CD4-positive, alpha-beta T cell treated with Interleukin-10 for 1 hour (primary cell): ENCODE measurements at regions not wholly inside any gene's neighbourhood (a gene's known extent, or its start where the extent isn't known, plus 50 kb on each side); places are given as distances from the start of the nearest gene placed in this dataset.
"Not testable (repeated sequence)": the region's sequence is repeated elsewhere in the genome, so short reads cannot be mapped to it uniquely, and the experiment has no call there.

Experiments used
- DNase-seq: peaks from one replicate; pipeline ENCODE4 v3.0.0-alpha.2; 2020

DNA sequence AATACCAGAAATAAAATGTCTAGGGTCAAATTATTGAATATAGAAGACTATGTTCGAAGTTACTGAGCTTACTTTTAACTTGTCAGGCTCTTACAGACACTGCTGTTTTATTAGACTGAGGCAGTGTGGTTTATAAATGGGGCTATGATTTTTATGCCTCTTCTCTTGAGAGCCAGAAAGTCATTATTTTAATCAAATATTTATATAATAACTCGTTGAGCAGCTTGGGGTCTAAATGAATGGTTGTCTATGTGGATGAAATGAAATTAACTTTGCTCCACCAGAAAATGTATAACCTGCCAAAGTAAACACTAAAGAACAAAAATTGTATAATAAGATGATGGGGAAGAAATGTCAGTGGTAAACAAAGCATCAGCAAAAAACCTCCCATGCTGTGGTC lies 175.6 kb upstream of the THSD7A start:
- no peak for DNase-seq

DNA sequence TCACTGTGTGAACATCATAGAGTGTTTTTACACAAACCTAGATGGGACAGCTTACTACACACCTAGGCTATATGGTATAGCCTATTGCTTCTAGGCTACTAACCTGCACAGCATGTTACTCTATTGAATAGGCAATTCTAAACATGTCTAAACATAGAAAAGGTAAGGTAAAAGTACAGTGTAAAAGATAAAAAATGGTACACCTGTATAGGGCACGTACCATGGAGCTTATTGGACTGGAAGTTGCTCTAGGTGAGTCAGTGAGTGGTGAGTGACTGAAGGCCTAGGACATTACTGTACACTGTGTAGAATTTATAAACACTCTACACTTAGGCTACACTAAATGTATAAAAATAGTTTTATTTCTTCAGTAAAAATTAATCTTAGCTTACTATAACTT lies 182.0 kb upstream of the THSD7A start:
- no peak for DNase-seq

DNA sequence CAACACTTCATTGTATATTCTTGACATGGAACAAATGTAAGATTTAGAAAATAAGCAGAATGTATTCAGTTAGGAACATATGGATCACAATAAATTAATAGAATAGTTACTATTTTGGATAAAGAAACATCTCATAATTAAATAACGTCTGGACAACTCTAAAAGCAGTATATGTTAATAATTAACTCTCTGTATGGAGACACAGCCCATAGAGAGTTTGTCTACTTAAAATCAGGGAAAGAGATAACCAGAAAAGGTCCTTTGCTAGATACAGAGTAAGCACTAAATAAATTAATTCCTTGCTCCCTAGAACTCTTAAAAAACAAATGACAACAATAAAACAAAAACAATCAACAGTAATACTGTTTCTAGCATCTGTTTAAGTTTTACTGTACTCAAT lies 184.4 kb upstream of the THSD7A start:
- DNase-seq = no peak

DNA sequence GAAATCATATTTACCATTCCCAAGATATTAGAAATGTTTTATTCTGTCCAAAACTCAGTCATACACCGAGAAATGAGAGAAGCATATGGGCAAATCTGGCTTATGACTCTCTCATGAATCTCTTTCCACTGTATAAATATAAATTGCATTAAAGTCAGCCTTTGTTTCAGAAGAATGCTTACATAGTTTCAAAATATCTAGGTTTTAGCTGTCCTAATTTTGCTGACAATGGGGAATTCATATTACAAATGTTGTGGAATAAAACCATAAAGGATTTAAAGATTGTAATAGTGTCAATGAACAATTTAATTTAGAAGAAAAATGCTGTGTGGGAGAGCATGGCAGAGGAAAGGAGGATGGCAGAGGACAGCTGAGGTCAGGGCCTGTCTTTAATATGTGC lies 185.0 kb upstream of the THSD7A start:
- no peak for DNase-seq

DNA sequence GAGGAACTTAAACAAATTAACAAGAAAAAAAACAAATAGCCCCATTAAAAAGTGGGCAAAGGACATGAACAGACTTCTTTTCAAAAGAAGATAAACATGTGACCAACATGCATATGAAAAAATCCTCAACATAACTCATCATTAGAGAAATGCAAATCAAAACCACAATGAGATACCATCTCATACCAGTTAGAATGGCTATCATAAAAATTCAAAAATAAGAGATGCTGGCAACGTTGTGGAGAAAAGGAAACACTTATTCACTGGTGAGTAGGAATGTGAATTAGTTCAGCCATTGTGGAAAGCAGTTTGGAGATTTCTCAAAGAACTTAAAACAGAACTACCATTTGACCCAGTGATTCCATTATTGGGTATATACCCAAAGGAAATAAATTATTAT lies 189.1 kb upstream of the TMEM106B start:
- DNase-seq = not testable (repeated sequence)

DNA sequence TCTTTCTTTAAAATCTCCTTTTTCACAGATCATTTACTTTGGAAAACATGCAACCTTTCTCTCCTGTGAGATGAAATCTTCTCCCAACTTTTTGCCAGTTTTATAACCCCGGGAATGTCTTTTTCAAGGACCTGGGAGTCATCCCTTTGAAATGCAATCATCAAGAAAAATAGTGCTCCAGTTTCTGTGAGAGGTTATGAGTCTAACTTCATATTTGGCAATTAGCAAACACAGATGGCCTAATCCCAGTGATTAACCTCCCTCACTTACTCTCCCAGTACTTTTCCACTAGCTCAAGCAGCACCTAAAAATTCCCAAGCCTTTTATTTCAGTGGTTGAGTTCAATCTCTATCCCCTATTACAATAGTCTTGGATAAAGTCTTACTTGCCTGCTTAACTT lies 185.8 kb upstream of the TMEM106B start:
- DNase-seq = no peak

DNA sequence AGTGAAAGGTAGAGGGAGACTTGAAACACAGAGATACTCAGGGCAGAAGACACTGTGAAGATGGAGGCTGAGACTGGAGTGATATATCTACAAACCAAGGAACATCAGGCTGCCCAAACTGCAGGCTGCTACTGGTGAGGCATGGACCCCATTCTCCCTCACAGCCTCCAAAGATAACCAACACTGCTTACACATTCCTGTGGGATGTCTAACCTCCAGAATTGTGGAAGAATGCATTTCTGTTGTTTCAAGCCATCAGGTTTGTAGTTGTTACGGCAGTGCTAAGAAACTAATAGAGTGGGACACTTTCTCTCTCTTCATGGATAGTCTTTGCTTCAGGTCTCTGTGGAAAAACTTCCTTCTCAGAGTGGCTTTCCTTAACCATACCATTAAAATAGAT lies 182.6 kb upstream of the TMEM106B start:
- DNase-seq = no peak

DNA sequence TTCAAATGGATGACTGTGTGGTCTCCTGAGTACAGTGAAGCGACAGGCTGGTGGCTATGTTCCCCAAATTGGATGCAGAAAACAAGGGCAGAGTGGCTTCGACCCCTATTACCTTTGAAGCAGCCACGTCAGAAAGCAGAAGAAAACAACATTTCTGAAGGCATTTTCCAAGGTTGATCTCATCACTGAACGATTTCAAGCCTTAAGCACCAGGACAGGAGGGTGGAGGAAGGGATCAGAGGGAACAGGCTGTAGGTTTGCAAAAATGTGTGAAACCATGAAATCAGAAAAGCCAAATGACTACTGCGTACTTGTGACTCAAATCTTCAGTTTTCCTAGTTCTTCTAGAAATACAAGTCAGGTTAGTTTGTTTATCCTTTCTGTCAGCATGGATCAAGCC lies 181.0 kb upstream of the TMEM106B start:
- DNase-seq = no peak

DNA sequence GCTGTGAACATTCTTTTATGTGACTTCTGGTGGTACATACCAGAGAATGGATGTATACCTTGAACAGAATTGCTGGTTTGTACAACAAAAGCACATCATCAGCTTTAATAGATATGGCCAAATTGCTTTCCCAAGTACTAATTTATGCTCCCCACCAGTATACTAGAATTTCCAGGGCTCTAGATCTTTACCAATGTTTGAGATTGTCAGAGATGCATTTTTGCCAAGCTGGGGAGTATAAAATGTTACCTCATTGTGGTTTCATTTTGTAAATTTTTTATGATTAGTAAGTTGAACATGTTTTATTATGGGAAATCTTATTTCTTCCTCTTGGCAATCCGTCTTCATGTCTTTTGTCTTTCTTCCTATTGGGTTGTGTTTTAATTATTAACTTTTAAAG lies 179.9 kb upstream of the TMEM106B start:
- DNase-seq = no peak

DNA sequence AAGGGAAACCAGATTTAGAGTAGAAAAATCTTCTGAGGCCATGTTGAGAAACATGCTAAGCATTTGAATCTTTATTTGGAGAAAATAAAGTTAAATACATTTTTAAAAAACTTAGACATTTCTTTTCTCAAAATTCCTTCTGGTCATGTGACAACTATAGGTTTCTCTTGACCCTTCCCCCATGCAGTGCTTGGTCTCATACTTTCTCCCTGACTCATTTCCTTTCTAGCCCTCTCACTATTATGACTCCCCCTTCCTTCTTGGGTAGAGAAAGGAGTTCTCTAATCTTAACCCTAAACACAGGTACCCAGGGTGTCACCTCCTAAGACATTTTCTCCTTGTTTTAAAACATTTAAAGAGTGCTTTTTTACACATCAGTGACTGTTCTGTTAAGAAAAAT lies 179.5 kb upstream of the TMEM106B start:
- no peak for DNase-seq

DNA sequence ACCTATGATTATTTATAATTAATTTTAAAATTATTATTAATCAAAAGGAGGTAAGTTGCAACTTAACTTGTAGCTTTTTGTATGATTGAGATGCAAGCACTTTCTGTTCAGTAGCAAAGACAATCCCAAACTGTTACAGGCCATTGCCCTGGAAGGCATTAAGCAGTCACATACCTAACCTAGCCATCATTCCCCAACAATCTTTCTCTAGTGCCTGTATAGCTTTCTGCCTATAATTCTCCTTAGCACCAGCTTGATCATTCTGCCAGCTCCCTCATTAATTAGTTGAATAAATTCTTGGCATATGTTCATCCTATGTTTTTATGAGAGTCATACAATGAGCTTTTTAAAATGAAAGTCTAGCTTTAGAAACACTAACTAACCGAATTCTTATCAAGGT lies 178.9 kb upstream of the TMEM106B start:
- no peak for DNase-seq

DNA sequence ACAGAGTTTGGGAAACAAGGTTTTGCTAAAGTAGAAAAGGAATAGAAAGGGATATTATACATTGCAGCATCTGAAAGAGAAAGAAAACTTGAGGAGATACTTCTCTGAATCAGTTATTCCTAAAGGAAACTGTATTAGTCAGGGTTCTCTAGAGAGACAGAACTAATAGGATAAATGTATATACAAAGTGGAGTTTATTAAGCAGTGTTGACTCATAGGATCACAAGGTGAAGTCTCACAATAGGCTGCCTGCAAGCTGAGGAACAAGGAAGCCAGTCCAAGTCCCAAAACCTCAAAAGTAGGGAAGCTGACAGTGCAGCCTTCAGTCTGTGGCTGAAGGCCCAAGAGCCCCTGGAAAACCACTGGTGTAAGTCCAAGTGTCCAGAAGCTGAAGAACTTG lies 167.6 kb upstream of the TMEM106B start:
- not testable (repeated sequence) for DNase-seq

DNA sequence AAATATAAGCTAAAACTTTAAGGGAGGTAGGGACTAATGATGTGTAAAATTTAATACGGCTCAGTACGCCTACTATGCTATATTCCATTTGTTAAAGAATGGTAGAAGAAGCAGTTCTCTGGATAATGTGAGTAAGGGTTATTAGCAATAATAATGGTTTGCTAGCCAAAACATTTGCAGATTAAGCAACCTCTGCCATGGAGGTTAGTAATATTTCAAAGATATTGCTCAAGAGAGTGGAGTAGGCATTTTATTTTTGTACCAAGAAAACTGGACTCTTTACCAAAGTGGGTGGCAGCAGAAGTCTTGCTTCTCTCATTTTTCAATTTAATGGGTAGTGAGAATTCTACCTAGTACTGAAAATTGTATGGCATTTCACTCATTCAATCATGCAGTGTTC lies 158.9 kb upstream of the TMEM106B start:
- DNase-seq = no peak

DNA sequence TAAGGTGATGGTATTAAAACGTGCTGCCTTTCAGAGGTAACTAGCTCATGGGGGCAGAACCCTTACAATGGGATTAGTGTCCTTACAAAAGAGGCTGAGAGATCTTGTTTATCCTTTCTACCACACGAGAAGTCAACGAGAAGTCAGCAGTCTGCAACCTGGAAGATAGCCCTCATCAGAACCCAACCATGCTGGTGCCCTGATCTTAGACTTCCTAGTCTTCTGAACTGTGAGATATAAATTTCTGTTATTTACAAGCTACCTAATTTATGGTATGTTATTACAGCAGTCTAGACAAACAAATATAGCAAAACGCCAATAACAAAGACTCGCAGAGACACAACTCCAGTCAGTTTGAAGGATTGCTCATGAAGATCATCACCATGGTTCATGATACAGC lies 157.5 kb upstream of the TMEM106B start:
- no peak for DNase-seq

DNA sequence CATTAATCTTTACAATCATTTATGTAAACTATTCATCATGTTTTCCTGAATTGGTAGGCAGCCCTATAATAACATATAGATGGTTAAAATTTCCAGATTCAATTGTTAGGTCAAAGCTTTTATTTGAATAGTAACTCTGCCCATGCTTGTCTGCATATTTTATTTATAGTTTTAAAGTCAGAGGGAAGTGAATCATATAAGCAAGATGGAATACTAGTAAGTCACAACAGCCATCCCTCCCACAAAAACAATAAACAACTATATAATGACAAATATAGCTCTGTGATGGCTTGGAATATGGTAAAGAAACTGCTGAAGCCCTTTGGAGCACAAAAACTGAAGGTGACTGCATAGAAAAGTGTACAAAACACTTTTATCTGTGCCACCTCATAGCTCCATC lies 156.3 kb upstream of the TMEM106B start:
- no peak for DNase-seq

DNA sequence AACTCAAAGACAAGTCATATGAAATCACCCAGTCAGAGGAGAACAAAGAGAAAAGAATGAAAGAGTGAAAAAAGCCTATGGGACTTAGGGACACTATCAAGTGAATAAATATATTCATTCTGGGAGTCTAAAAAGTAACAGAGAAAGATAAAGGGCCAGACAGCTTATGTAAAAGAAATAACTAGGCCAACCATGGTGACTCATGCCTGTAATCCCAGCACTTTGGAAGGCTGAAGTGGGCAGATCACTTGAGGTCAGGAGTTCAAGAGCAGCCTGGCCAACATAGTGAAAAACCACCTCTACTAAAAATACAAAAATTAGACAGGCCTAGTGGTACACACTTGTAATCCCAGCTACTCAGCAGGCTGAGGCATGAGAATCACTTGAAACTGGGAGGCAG lies 154.7 kb upstream of the TMEM106B start:
- no peak for DNase-seq

DNA sequence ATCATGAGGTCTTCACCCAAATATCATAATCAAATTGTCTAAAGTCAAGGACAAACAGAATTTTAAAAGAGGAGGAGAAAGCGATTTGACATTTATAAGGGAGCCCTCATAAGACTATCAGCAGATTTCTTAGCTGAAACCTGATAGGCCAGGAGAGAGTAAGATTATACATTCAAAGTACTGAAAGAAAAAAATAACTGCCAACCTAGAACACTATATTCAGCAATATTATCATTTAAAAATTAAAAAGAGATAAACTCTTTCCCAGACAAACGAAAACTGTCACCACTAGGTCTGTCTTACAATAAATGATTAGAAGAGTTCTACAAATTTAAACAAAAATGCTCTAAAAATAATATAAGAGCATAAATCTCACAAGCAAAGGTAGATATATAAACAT lies 154.1 kb upstream of the TMEM106B start:
- DNase-seq = no peak

DNA sequence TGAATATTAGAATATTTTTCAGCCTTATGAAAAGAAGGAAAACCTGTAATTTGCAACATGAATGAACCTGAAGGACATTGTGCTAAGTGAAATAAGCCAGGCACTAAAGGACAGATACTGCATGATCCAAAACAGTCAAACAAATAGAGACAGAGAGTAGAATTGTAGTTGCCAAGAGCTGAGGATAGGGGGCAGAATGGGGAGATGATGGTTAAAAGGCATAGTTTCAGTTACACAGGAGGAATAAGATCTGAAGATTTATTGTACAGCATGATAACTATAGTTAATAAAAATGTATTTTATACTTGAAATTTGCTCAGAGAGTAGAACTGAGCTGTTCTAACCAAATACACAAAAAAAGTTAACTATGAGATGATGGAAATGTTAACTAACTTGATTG lies 149.0 kb upstream of the TMEM106B start:
- peak; percentile 6 for DNase-seq

DNA sequence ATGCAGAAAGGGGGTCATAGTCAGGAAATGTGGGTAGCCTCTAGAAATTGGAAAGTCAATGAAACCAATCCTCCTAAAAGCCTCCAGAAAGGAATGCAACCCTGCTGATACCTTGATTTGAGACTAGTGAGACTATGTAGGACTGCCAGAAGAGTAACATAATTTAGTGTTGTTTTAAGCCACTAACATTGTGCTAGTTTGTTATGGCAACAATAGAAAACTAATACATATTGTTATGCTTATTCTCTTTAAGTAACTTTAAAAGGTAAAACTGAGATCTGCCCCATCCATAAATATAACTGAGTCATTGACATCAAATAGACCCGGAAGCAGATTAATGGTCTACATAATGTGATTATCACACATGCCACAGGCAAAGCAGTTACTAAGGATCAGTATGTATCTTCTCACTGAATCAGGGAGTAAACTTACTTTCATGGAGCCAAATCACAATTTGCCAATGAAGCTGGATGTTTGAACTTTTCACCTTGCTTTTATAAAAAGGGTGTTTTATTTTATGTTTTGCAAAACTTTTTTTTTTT lies 146.4 kb upstream of the TMEM106B start:
- DNase-seq = no peak

DNA sequence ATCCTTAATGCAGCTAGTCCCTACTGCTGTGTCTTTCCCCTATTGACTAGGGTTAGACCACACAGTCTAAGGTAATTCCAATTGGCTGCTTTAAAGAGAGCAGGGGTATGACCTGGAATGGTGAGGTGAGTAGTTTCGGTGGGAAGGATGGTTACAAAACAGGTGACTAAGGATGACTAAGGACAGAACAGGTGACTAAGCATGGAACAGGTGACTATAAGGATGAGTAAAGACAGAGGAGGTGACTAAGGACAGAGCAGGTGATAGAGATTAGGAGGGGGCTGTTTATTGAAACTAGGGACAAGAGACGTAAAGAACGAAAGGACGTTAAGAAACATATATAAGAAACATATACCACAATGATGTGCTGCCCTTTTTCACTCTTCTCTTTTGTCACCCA lies 145.1 kb upstream of the TMEM106B start:
- DNase-seq = no peak

DNA sequence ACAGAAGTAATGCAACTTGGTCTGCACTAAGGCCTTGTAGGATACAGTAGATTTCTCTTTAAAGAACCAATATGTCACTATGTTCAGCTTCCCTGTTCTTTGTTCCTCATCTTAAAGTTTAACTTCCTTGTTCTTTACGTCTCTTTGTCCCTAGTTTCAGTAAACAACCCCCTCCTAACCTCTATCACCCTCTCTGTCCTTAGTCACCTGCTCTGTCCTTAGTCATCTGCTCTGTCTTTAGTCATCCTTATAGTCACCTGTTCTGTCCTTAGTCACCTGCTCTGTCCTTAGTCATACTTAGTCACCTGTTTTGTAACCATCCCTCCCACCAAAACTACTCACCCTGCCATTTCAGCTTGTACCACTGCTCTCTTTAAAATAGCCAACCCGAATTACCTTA lies 144.6 kb upstream of the TMEM106B start:
- no peak for DNase-seq

DNA sequence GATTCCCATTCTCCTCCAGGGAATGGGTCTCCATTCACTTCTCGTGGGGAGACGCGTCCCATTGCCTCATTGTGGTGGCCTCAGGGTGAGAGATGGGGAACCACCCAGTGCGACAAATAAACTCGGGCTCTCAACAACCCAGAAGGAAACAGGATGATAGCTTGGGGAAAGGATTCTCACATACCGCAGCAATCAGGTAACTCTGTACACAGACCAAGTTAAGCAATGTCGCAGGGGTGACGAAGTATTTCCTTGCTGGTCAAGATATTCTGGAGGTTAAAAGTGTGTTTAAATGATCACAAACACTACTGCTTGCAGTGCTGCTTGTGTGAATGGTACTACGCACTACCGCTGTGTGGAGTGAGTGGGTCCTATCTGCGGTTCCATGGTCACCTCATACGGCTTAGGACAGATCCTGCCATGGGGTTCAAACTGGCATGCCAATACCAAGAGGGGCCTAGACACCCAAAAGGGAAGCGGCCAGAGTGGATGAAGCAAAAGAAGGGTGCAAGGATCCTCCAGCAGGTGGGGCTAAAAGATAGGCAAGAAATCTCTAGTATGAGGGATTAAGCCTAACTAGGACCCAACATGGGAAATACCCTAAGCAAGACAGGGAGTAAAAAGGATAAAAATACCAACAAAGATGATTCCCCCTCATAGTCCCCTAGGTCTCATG lies 143.8 kb upstream of the TMEM106B start:
- DNase-seq = peak; percentile 75

DNA sequence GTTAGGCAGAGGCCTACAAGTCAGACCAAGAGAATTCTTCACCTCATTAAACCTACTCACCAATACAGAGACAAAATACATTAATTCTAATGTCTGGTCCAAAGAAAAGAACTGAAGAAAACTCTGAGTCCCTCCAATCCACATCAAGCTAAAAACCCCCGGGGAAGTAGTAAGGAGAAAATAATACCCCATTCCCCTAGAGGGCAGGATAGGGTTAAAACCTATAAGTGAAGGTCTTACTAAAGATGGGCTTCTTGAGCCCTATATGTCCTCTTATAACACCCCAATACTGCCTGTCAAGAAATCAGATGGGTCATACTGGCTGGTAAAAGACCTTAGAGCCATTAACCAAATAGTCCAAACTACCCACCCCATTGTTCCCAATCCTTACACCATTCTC lies 141.3 kb upstream of the TMEM106B start:
- no peak for DNase-seq

DNA sequence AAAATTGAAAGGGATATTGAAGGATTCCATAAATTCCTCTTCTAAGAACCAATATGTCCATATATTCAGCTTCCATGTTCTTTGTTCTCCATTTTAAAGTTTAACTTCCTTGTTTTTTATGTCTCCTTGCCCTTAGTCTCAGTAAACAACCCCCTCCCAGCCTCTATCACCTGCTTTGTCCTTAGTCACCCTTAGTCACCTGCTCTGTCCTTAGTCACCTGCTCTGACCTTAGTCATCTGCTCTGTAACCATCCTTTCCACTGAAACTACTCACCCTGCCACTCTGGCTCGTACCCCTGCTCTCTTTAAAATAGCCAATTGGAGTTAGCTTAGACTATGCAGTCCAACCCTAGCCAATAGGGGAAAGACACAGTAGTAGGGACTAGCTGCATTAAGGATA lies 136.2 kb upstream of the TMEM106B start:
- DNase-seq = no peak

DNA sequence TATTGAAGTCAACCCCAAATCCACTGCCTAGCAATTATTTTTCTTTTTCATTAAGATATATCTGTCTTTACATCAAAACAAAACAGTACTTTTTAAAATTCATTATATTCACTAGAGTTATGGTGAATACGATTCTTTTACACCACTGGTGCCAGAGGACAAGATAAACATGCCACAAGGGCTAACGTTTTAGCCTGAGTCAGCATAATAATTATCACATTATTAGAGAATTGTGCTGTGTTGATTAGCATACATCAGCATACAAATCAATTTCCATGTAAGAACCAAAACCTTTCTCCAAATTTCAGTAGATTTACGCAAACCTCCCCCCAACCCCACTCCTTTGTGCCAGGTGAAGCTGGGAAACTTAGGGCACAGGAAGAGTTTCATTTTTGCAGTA lies 131.1 kb upstream of the TMEM106B start:
- DNase-seq = no peak

DNA sequence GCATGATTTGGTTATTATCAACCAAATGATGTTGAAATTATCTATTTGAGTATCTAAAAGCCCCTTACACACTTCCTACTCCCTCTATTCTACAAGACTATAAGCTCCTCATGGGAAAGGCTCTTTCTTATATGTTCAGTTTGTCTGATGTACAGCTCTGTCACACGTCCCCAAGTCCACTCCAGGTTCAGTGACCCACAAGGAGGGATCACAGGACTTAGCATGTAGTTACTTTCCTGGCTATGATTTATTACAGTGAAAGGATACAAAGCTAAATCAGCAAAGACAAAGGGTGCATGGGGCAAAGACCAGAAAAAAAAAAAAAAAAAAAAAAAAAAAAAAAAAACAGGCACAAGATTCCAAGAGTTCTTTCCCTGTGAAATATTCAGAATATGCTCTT lies 125.6 kb upstream of the TMEM106B start:
- DNase-seq = no peak
